Thoracic aorta (tissue), 2 donors: ENCODE measurements at regions not wholly inside any gene's neighbourhood (a gene's known extent, or its start where the extent isn't known, plus 50 kb on each side); places are given as distances from the start of the nearest gene placed in this dataset.

Experiments used
- ATAC-seq: fragments of 150-250 bp; one replicate; pipeline ENCODE4 v1.8.0; 2017; ENCODE audit warnings: low read depth; ENCODE audit not compliant: insufficient number of reproducible peaks, low FRiP score
- DNase-seq: peaks from one replicate; pipeline ENCODE4 v3.0.0-alpha.2; 2020; ENCODE audit warnings: low spot score
- H3K27ac ChIP-seq, 2 donors: fragments of 200-600 bp; sonication (generic); 1 replicate in 1 of 2; 2 replicates in 1 of 2; pipeline ENCODE4 v1.5.1; 2016; ENCODE audit warnings: mild to moderate bottlenecking in 2 of 2, moderate library complexity in 2 of 2
- H3K27me3 ChIP-seq: fragments of 200-600 bp; sonication (generic); replicated peaks from 2 replicates; pipeline ENCODE4 v1.6.0; 2016; ENCODE audit warnings: mild to moderate bottlenecking; ENCODE audit not compliant: insufficient read depth
- H3K36me3 ChIP-seq: fragments of 200-600 bp; sonication (generic); one replicate; pipeline ENCODE4 v1.5.1; 2016
- H3K4me1 ChIP-seq, 2 donors: fragments of 200-600 bp; sonication (generic); 1 replicate in 1 of 2; 2 replicates in 1 of 2; pipeline versions ENCODE4 v1.5.1 to v1.6.0; 2016; ENCODE audit warnings: low read depth in 2 of 2, mild to moderate bottlenecking in 1 of 2; ENCODE audit not compliant: control insufficient read depth in 1 of 2
- H3K4me3 ChIP-seq: fragments of 200-600 bp; sonication (generic); 2 replicates; pipeline ENCODE4 v1.5.1; 2016; ENCODE audit warnings: mild to moderate bottlenecking
- H3K9me3 ChIP-seq: fragments of 200-600 bp; sonication (generic); 2 replicates; pipeline ENCODE4 v1.5.1; 2016
- TF ChIP-seq, protein P1 (sequence below): fragments of 200-600 bp; sonication (generic); IDR thresholded peaks from one replicate; pipeline ENCODE4 v1.5.1; 2019; ENCODE audit warnings: antibody characterized with exemption

DNA sequence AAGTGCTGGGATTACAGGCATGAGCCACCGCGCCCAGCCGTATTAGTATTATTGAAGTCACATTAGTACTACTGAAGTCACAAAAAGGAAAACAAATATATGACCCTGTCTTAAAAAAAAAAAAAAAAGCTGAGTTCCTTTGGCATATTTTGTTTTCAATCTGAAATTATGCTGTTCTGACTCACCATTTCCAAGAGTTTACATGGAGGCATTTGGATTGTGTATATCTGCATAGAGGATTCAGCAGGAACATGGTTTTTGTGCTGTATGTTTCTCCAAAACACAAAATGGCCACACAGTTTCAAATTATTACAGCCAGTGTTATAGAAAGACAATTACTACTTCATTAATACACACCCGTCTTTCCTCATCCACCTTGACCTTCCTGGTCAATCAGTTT is 103.5 kb upstream of the TSC22D1 start:
- Histone ChIP-seq H3K9me3 (no peaks in the 10 kb centered on the region), H3K27me3 (no peaks in the 10 kb centered on the region), H3K36me3 (no peaks in the 10 kb centered on the region), H3K27ac (no peak overlapping the region), H3K4me1 (peaks cover 7 to 20% of the 10 kb centered on the region in 2 donors), H3K4me3 (no peak overlapping the region)
- TF ChIP-seq, protein P1, sequence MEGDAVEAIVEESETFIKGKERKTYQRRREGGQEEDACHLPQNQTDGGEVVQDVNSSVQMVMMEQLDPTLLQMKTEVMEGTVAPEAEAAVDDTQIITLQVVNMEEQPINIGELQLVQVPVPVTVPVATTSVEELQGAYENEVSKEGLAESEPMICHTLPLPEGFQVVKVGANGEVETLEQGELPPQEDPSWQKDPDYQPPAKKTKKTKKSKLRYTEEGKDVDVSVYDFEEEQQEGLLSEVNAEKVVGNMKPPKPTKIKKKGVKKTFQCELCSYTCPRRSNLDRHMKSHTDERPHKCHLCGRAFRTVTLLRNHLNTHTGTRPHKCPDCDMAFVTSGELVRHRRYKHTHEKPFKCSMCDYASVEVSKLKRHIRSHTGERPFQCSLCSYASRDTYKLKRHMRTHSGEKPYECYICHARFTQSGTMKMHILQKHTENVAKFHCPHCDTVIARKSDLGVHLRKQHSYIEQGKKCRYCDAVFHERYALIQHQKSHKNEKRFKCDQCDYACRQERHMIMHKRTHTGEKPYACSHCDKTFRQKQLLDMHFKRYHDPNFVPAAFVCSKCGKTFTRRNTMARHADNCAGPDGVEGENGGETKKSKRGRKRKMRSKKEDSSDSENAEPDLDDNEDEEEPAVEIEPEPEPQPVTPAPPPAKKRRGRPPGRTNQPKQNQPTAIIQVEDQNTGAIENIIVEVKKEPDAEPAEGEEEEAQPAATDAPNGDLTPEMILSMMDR, result no peak
- DNase-seq (no peak), ATAC-seq (no peak)

DNA sequence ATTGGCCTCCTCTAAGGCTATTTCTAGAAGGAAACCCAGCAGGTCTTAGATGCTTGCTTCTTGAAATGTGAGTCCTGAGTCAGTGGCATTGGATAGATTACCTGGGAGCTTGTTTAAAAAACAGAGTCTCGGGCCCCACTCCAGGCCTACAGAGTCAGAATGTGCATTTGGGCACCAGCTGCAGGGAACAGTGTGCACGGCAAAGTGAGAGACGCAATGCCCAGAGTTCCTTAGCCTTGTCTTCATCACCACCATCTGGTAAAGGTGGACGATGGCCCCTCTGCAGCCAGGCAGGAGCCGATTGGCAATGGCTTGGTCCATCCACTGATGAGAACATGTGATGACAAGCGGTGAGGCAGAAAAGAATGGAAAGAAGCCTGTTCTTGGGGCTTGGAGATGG is 102.1 kb upstream of the TSC22D1 start:
- Histone ChIP-seq H3K27me3 (no peaks in the 10 kb centered on the region), H3K36me3 (no peaks in the 10 kb centered on the region), H3K27ac (peak overlapping the region; percentile 52 to 56), H3K4me3 (no peak overlapping the region), H3K4me1 (peaks cover 7 to 20% of the 10 kb centered on the region in 2 donors), H3K9me3 (no peaks in the 10 kb centered on the region)
- no peak for DNase-seq
- TF ChIP-seq, protein P1, result no peak
- ATAC-seq, result no peak

DNA sequence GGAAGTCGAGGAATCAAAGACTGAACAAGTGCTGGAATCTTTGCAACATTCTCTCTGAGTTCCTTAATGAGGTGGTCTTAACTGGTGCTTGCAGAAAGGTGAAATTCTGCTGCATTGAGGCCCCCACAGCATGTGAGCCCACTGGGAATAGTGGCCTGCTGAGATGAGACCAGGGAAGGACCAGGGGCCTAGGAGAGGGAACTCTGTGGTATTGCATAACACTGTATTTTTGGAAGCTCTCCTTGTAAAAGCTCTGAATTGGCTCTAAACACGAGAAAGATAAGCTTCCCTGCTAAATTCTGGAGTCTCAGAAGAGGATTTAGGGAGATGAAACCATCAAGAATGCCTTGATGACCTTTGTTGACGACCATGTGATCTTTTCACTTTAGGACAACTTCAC is 100.4 kb upstream of the TSC22D1 start:
- no peaks in the 10 kb centered on the region for H3K27me3 ChIP-seq
- H3K4me3 ChIP-seq, result no peak overlapping the region
- no peaks in the 10 kb centered on the region for H3K9me3 ChIP-seq
- H3K27ac ChIP-seq, result no peak overlapping the region
- peaks cover 7 to 20% of the 10 kb centered on the region in 2 donors for H3K4me1 ChIP-seq
- DNase-seq, result no peak
- ATAC-seq, result no peak
- TF ChIP-seq, protein P1, result no peak
- no peaks in the 10 kb centered on the region for H3K36me3 ChIP-seq

GRCh38 chr13:44669534-44669933 is 93.4 kb upstream of the TSC22D1 start:
- TF ChIP-seq, protein P1, result no peak
- ATAC-seq (no peak), DNase-seq (no peak)
- Histone ChIP-seq H3K4me1 (peaks cover 13 to 14% of the 10 kb centered on the region in 2 donors), H3K27me3 (no peaks in the 10 kb centered on the region), H3K9me3 (no peaks in the 10 kb centered on the region), H3K27ac (no peak overlapping the region), H3K36me3 (no peaks in the 10 kb centered on the region), H3K4me3 (no peak overlapping the region)

DNA sequence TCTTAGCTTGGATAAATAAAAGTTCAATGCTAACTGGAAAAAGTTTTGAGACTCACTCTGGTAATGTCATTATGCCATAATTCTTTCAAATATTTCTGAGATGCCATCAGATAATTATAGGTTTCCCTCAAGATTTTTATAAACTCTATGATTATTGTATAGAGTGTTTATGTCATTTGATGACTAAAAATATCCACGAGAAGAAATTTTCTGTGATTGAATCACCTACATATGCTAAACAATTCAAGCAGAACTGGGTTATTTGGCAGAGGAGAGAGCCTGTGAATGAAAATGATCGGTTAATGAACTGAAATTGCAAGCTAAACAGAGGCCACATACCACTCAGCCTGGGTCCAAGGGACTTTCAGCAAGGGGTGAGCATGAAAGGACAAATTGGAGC is 92.6 kb upstream of the TSC22D1 start:
- Histone ChIP-seq H3K9me3 (no peaks in the 10 kb centered on the region), H3K36me3 (no peaks in the 10 kb centered on the region), H3K27me3 (no peaks in the 10 kb centered on the region), H3K4me3 (no peak overlapping the region), H3K27ac (peak overlapping the region in 1 of 2 donors; percentile 56), H3K4me1 (peaks cover 13 to 14% of the 10 kb centered on the region in 2 donors)
- TF ChIP-seq, protein P1, result no peak
- DNase-seq (no peak), ATAC-seq (no peak)
